H1 (cell line): ENCODE measurements at regions not wholly inside any gene's neighbourhood (a gene's known extent, or its start where the extent isn't known, plus 50 kb on each side); places are given as distances from the start of the nearest gene placed in this dataset.

Source experiments
- CBX5 ChIP-seq: fragments of 300-800, 300-1000 bp; sonication (generic); IDR thresholded peaks from 2 replicates; pipeline ENCODE4 v1.7.1; 2016; ENCODE audit warnings: antibody characterized with exemption, low read length, low read depth
- CEBPB ChIP-seq: IDR thresholded peaks from 2 replicates; pipeline ENCODE4 v1.6.1; 2012; ENCODE audit warnings: low read depth, low read length
- CTCF ChIP-seq, 3 experiments: IDR thresholded peaks; 1 replicate in 2 of 3; 2 replicates in 1 of 3; pipeline versions ENCODE4 v1.5.1 to v1.6.1; 2011; ENCODE audit warnings: low read length in 3 of 3, mild to moderate bottlenecking in 3 of 3, inconsistent platforms in 2 of 3, low read depth in 1 of 3, moderate library complexity in 1 of 3; ENCODE audit not compliant: insufficient read depth in 1 of 3; ENCODE audit errors: control extremely low read depth in 1 of 3
- EGR1 ChIP-seq: IDR thresholded peaks from 2 replicates; pipeline ENCODE4 v1.6.1; 2011; ENCODE audit warnings: low read depth, low read length, borderline replicate concordance
- EP300 ChIP-seq, 2 experiments: IDR thresholded peaks; 1 replicate in 1 of 2; 2 replicates in 1 of 2; pipeline ENCODE4 v1.6.1; 2011 to 2012; ENCODE audit warnings: low read depth in 2 of 2, low read length in 2 of 2, mild to moderate bottlenecking in 2 of 2, borderline replicate concordance in 1 of 2, inconsistent platforms in 1 of 2, moderate library complexity in 1 of 2
- GABPA ChIP-seq: IDR thresholded peaks from 2 replicates; pipeline ENCODE4 v1.6.1; 2011; ENCODE audit warnings: mild to moderate bottlenecking, low read length, moderate library complexity, borderline replicate concordance; ENCODE audit not compliant: insufficient read depth
- GTF2F1 ChIP-seq: IDR thresholded peaks from 2 replicates; pipeline ENCODE4 v1.6.1; 2012; ENCODE audit warnings: low read depth, low read length, improper control_type of control experiment, borderline replicate concordance
- POLR2A ChIP-seq, 2 experiments: IDR thresholded peaks; 1 replicate in 1 of 2; 2 replicates in 1 of 2; pipeline ENCODE4 v1.6.1; 2011; ENCODE audit warnings: low read depth in 2 of 2, low read length in 2 of 2, mild to moderate bottlenecking in 2 of 2; ENCODE audit errors: control extremely low read depth in 1 of 2
- POLR2AphosphoS5 ChIP-seq: IDR thresholded peaks from 2 replicates; pipeline ENCODE4 v1.6.1; 2011; ENCODE audit warnings: low read depth, low read length
- SP2 ChIP-seq: IDR thresholded peaks from 2 replicates; pipeline ENCODE4 v1.6.1; 2012; ENCODE audit warnings: mild to moderate bottlenecking, low read length, inconsistent platforms
- TAF1 ChIP-seq: IDR thresholded peaks from 2 replicates; pipeline ENCODE4 v1.6.1; 2011; ENCODE audit warnings: mild to moderate bottlenecking, low read depth, low read length
- YY1 ChIP-seq: IDR thresholded peaks from 2 replicates; pipeline ENCODE4 v1.6.1; 2011; ENCODE audit warnings: low read depth, mild to moderate bottlenecking, low read length

GRCh38 chr14:73777420-73777819 is 63.2 kb upstream of the PNMA1 start:
- TF ChIP-seq POLR2A (IDR thresholded peaks at IDR 0.05; ENCODE audit: control extremely low read depth in 1 of 2, low read depth in 2 of 2, low read length in 2 of 2) (no peak), POLR2AphosphoS5 (no peak), CTCF (IDR thresholded peaks at IDR 0.05; ENCODE audit: control extremely low read depth in 1 of 3, insufficient read depth in 1 of 3, low read depth in 1 of 3, low read length in 3 of 3) (peak; percentile 43 to 65 (median 54)), CEBPB (no peak), EP300 (IDR thresholded peaks at IDR 0.05; ENCODE audit: borderline replicate concordance in 1 of 2, low read depth in 2 of 2, low read length in 2 of 2) (no peak), GABPA (no peak), YY1 (no peak), TAF1 (no peak), EGR1 (no peak), GTF2F1 (no peak), SP2 (no peak), CBX5 (no peak)
